Inferior parietal cortex (tissue), 1 donor: ENCODE measurements at regions not wholly inside any gene's neighbourhood (a gene's known extent, or its start where the extent isn't known, plus 50 kb on each side); places are given as distances from the start of the nearest gene placed in this dataset.
A peak's percentile ranks its signal among the peaks of the same experiment; 100 is the strongest.
"Not testable (repeated sequence)": the region's sequence is repeated elsewhere in the genome, so short reads cannot be mapped to it uniquely, and the experiment has no call there.

Experiments
- DNase-seq: peaks from one replicate; pipeline ENCODE4 v3.0.0-alpha.2; 2016; ENCODE audit errors: extremely low spot score

DNA sequence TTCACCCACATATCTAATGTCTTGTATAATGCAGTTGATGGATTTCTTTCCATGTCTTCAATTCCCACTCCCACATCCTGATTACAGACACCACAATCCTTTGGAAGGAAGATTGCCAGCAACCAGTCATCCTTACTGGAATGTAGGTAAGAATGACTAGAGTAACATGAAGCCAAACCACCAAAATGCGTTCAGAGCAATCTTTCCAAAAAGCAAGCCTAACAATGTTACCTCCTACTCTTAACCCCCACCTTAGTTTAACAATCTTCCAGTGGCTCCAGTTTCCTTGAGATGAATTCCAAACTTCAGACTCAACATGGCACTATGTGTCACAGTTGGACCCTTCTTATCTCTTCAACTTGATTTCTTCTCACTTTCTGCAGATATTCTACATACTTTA lies 685.6 kb downstream of the DOK5 start:
- DNase-seq: no peak

- DNase-seq: no peak
Observed at GRCh38 chr20:55160037-55160436, 684.6 kb downstream of the DOK5 start.

DNA sequence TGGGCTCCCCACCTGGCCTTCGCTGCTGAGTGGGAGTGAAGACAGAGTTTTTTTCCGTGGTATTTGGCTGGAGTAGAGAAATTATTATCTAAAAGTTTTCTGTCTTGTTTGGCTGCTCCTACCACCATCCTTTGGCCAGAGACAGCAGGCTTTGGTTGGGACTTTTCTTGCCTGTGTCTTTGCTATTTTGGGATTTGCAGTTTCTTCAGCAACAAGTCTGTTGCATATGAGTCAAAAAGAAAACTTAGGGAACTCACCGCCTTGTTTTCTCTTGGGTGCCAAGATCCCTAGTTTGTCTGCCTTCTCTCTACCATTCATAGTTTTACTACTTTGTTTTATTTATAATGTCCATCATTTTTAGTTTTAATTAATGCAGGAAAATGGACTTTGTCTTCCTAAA lies 683.8 kb downstream of the DOK5 start:
- DNase-seq: no peak

GRCh38 chr20:55158446-55158845 lies 683.1 kb downstream of the DOK5 start:
- no peak for DNase-seq

GRCh38 chr20:55155360-55155759 lies 680.0 kb downstream of the DOK5 start:
- DNase-seq: no peak

DNA sequence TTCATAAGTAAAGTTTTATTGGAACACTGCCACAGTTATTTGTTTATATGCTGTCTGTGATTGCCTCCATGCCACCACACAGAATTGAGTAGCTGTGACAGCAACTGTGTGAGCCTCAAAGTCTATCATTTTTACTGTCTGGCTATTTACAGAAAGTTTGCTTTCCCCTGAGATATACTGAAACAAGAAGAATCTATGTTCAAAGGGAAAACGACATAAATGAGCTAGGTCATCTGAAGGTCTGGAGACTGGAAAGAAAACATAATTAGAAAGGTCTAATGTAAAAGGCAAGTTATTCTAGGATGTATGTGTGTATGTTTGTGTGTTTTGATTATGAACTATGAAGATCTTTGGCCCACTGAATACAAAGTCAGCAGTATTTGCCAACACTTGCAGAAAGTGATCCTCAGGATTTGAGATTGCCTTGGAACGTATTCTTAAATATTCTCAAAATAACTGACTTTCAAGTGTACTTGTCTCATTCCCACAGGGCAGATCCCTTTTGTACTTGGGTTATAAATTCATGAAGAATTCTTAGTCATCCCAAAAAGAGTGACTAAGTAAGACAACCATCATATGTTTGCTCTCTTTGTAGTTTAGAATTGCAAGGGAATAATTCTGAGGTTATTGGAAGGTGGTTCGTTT lies 677.7 kb downstream of the DOK5 start:
- no peak for DNase-seq

GRCh38 chr20:55151171-55151570 lies 675.8 kb downstream of the DOK5 start:
- DNase-seq: no peak

- DNase-seq: no peak
Observed at GRCh38 chr20:55143601-55144000, 668.2 kb downstream of the DOK5 start.

DNA sequence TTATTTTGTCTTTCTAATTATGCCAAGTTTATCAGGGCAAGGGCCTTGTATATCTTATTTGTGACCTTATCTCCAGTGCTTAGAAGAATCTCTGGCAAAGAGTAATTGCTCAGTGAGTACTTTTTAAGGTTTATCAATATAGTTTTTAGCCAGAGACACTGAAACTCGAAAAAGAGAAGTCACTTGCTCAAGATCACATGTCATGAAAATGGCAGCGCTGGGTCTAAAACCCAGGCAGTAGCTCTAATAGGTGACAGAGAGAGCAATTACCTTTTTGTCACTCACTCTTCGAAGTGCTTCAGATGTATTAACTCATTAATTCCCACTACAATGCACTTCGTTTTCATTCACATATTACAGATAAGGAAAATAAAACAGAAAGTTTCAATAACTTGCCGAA lies 667.5 kb downstream of the DOK5 start:
- no peak for DNase-seq

GRCh38 chr20:55140631-55141030 lies 665.2 kb downstream of the DOK5 start:
- DNase-seq: no peak

- DNase-seq: no peak
Observed at GRCh38 chr20:55139173-55139765, 663.9 kb downstream of the DOK5 start.

DNA sequence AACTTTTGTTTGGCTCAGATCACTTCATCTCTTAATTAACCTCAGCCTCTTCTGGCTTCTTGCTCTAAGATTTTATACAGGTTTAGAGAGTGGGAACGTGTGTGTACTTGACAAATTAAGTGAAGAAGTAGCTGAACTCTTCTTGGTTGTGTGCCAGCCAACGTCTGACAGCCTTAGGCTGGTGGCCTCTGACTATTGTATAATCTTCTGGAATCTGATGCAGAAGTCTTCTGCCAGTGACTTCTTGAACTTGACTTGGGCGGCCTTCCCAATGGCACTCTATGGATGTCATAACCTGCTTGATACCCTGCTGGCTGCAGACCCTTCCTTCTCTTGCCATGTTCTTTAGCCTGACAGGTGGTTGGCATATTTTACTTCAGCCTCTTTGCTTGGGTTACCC lies 660.5 kb downstream of the DOK5 start:
- DNase-seq: no peak

DNA sequence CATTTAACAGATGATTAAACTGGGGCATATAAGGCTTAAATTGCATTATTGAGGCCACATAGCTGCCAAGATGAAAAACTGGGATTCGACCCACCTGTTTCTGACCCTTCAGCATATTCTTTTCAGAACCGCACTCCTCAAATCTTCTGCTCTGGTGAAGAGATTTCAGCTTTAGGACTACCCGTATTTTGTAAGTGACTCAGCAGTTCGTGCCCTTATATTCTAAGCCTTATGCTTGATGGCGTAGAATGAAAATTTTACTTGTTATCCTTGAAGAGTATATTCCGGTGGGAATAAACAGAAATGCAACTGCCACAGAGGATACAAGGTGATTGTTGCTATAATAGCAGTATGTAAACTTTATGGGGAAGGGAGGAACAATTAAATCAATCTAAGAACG lies 657.1 kb downstream of the DOK5 start:
- DNase-seq: no peak

GRCh38 chr20:55117577-55117976 lies 642.2 kb downstream of the DOK5 start:
- not testable (repeated sequence) for DNase-seq

GRCh38 chr20:55116598-55116997 lies 641.2 kb downstream of the DOK5 start:
- DNase-seq: no peak

DNA sequence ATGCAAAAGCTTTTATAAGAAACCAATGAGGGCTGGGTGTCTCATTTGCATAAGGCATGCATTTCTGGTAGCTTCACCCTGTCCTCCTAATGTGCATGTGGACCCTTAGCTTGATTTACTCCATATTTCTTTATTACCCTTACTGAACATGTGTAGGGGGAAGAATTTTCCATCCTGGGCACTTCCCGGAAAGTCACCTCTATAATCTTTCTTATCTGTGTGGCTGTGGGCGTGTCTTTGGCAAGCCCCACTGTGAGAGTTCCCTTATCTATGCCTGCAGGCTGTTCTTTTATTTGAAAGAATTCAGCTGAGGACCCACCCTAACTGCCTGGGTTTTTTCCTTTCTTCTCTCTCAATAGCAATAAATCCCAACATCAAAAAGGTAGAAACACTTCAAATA lies 627.8 kb downstream of the DOK5 start:
- DNase-seq: peak; percentile 12

DNA sequence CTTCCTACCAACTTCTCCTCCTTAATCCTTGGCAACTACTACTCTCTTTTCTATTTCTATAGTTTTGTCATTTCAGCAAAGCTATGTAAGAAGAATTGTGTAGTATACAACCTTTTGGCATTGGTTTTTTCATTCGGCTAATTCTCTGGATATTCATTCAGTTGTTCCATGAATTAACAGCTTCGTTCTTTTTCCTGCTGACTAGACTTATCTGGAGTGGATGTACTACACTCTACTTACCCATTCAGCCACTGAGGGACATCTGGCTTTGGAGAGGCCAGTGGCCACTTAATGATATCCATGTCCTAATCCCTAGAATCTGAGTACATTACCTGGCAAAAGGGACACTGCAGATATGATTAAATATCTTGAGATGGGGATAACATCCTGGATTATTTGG lies 623.9 kb downstream of the DOK5 start:
- DNase-seq: no peak

DNA sequence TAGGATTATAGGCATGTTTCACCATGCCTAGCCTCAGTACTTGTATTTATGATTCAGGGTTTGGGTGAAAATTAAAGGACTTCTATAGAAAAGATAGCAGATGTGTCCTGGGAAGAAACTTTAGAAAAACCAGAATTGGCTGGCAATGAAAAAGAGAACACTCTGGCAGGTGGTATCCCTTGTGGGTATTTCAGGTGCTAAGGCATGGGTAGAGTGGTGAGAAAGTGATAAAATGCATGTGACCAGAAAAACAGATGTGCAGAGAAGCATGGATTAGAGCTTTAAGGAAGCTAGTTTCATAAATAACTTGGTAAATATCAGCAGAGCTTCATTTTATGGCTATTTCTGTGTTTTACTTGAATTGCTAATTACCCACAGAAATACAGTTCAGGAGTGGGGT lies 622.2 kb downstream of the DOK5 start:
- no peak for DNase-seq

DNA sequence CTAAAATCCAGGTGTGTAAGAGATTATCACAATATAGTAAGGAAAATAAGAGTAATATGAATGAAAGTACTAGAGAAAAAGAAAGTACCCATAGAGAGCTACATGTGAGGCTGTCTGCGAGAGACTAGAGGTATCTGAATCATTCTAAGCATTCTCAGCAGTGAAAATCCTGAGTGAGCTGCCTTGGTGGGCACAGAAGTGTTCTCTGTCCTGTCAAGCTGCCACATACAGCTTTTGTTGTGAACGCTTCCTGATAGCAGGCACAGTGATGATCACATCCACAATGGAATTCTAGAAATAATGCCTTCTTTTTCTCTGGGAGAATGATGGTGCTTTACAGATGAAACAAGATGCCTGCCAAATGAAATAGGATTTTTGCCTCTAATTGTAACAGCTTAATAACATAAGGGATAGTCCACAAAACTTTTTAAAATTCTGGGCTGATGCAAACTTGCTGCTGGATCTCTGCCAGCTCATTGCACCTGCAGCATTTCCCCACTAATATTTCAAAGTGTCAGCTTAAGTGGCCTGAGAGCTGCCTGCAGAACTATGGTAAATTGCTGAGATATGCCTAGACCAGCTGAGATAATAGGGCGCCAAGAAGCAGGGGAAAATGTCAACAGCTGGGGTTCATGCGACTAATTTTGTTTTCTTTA lies 620.5 kb downstream of the DOK5 start:
- DNase-seq: no peak

GRCh38 chr20:55094353-55094861 lies 619.0 kb downstream of the DOK5 start:
- DNase-seq: peak; percentile 8

DNA sequence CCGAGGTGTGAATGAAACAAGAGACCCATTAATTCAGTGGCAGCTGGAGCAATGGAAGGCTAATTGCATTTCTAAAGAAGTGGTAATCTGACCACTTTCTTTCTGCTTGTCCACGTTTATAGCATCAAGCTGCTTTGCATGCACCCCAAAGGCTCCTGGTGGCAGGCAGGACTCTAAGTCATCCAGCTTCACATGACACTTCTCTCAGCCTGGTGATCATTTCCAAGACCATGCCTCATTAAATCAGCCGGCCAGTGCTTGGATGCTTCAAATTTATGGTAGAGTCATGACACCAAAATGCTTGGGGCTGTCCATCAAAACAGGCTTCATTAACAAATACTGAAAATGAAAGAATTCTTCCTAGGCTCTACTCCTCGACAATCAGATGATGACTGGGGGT lies 614.9 kb downstream of the DOK5 start:
- no peak for DNase-seq

GRCh38 chr20:55086421-55086820 lies 611.0 kb downstream of the DOK5 start:
- DNase-seq: no peak

GRCh38 chr20:55079917-55080316 lies 604.5 kb downstream of the DOK5 start:
- no peak for DNase-seq
